ENCODE measurements at regions not wholly inside any gene's neighbourhood (a gene's known extent, or its start where the extent isn't known, plus 50 kb on each side); places are given as distances from the start of the nearest gene placed in this dataset.

- TF ChIP-seq CTCF (conservative IDR thresholded peaks at IDR 0.05; ENCODE audit: low read length) = no peak
- TF ChIP-seq EZH2phosphoT487 (IDR thresholded peaks at IDR 0.05; ENCODE audit: borderline replicate concordance, low read depth, low read length) = no peak
Measured at GRCh38 chr11:45432100-45432499, 146.0 kb upstream of the SYT13 start.
